GM19238 (cell line): ENCODE measurements at regions not wholly inside any gene's neighbourhood (a gene's known extent, or its start where the extent isn't known, plus 50 kb on each side); places are given as distances from the start of the nearest gene placed in this dataset.

Source experiments
- DNase-seq: peaks from one replicate; pipeline ENCODE4 v3.0.0; 2011; ENCODE audit warnings: low spot score; ENCODE audit not compliant: insufficient read length

DNA sequence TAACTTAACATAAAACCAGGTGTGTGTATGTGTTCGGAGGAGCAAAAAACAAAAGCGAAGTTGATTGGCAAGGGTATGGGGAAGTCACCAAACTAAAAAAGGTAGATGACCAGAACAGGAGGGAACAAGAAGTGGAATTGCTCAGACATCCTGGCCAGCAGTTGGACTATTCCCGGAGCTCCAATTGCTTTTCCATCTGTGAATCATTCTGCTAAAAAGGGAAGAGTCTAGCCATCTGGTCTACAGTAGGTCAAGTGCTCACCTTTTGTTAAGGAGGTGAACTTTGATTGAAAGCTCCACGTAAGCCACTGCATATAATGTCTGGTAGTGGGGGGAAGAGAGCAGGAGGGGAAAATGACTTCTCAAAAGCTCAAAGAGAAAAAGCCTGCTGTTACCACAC is 50.0 kb upstream of the BET1 start:
- DNase-seq, result no peak

DNA sequence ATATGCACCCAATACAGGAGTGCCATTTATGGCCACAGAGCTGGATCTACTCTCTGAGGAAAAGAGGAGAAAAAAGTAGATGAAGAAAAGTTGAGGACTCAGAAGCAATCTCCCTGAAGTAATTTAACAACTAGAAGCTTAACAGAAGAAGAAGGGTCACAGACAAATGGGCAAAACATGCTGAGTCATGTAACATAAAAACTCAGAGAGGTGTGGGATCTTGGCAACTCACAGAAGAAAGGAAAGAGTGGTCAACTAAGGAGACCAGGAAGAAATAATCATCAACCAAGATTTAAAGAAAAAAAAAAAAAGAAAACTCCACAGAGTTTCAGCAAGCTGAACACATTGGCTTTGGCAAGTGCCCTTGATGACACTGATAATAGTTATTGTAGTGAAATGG is 51.8 kb upstream of the BET1 start:
- DNase-seq, result no peak

DNA sequence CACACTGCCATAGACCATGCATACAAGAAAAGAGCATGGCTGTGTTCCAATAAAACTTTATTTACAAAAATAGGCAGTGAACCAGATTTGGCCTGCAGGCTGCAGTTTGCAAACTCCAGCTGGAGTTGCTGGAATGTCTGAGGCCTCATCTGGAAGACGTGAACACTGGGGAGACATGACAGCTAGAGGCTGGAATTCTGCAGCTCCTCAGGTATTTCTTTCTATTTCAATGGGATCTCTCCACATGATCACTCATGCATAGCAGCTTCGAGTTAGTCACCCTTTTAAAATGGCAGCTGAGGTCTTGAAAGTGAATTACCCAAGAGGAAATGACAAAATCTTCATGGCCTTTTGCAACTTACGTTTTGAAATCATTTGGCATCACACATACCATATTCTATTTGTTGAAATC is 52.6 kb upstream of the BET1 start:
- DNase-seq, result no peak

DNA sequence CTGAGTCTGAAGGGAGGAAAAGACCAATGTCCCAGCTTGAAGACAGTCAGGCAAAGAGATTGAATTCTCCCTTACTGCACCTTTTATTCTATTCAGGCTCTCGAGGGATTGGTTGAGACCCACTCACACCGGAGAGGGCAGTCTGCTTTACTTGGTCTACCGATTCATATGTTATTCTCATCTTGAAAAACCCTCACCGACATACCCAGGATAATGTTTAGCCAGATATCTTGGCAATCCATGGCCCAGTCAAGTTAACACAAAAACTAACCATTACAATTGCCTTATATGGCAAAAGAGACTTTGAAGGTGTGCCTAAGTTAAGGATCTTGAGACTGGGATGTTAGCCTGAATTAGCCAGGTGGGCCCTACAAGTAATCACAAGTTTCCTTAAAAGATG is 53.8 kb upstream of the BET1 start:
- DNase-seq, result no peak

DNA sequence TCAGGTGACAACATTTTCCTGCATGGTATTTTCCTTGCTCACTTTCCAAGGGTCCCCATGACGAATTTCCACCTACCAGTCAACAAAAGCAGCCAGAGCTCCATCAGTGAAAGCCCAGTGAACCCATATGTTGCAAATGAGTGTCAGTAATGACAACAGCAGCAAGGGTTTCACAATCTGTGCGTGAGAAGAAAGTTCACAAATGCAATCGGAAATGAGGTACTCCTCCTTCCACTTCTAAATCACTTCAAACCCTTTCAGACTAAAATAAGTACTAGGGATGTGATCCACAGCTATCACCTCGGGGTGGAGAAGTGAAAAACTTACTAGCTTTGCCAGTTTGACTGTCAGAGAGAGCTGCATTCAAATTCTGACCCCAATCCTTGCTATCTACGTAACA is 55.6 kb upstream of the BET1 start:
- DNase-seq, result no peak

DNA sequence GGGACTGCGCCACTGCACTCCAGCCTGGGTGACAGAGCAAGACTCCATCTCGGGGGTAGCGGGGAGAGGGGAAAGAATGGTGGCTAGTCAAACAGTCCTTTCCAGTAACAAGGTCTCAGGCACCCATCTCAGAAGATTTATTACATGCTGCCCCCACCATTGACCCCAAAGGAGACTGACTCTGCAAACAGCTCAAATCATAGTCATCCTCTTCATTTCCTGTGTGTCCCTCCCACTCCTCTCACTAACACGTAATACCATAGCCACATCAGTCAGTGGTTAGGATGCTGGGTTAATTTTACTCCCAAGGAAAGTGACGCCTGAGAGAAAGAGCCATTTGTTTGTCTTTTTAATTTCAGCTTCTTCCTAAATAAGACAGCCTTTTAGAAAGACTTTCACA is 56.6 kb upstream of the BET1 start:
- DNase-seq, result no peak

DNA sequence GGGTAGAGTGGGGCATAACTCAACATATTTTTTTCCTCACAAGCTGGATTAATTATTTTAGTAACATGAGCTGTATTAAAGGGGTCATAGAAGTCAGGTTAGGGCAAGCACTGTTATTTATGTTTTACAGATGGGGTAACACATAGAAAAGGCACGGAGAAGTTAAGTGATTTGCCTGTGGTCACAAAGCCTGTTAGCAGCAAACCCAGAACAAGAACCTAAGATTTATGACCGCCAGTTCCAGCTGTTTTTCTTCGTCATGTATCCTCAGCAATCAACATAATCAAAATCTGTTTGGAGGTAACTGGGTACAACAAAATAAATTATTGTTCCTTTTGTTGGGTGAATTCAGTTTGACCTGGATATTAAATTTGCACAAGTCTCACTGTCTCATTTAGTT is 57.2 kb upstream of the BET1 start:
- no peak for DNase-seq

DNA sequence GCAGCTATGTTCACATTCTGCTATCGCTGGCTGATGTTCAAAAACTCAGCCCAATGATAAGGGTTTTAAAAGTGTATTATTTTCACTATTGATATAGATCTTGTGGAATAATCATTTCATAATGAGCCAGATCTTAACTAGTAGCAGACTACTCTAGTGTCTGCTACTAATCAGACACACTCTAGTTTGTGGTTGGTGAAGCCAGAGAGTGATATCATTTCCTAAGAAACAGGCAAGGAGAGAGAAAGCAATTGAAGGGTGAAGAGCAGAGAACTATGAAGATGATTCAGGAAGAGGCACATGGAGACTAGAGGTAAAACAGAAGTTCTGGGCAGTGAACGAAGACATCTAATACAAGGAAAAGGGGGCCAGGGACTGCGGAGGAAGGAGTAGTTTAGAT is 58.2 kb upstream of the BET1 start:
- no peak for DNase-seq

DNA sequence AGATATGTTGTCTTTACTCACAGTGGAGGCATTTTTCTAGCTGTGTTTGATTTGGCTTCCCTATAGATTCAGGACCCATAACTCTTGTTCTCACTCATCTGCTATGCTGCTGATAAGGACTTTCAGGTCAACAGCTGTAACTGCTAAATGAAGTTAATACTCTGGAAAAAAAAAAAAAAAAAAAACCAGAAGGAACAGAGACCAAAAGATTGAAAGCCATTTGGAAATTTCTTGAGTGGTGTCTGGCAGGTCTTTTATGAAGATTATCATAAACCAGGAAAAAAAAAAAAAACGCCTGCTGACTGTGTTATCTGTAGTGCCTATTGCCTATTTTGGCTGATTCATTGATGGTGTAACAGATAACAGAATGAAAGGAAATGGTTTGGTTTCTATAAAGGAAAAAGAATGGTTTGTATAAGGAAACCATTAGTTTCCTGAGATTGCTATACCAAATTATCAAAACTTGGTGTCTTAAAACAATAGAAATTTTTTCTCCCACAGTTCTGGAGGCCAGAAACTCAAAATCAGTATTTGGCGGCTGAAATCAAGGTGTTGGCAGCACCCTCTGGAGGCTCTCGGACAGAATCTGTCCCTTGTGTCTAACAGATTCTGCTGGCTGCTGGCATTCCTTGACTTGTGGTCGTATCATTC is 60.5 kb upstream of the BET1 start:
- DNase-seq, result no peak

DNA sequence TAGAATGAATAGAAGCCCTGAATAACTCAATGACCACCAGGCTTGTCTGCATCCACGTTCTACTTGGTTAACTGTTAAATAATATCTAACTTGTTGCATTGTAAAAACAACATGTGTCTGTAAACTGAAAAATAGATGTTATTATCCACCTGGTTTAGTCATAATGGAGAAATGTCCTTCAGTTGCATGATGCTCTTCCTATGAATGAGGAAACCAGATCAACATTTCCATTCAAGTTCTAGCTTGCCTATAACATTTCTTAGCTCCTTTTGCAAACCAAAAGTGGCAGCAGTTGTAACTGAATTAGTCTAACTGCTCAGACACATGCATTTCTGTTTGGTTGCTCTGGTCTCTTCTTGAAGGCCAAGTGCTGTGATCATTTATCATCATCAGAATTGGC is 62.9 kb upstream of the BET1 start:
- no peak for DNase-seq

DNA sequence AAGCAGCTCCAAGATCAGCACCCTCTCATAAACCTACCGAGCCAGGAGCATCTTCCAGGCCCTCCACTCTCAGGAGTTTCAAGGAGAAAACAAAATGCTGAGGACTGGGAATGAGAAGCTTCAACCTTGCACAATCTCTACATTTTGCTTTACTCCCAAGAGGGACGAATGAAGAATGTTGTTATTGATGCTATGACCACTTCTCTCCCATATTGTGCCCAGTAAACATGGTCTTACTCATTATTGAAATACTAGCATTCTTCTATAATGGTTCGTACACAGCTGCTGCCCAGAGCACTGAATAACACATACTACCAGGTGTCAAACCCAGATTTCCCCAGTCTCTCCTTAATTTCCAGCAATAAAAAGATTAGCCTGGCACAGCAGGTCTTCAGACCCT is 63.4 kb upstream of the BET1 start:
- DNase-seq, result no peak

DNA sequence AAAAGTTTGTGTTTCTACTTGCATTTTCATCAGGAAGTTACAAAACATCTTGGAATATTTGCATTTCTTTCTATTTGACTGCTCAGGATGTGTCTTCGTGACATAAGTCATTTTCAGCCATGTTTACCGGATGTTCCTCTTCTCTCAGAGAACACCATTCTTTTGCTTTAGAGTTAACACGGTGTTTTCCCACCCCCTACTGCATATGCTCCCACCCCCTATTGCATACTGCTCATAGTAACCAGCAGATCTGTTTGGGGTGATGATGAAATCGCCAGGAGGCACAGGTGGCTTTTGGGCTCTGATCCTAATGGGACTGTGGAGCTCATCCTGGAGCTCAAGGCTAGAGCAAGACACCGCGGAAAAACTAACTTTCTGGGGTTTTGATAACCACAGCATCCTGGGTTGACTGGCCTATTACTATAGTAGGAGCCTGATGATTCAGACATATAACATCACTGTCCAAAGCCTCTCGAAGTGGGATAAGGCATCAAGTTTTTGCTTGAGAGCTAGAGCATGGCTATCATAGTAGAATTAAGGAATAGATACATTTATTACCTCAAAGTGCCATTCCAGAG is 65.1 kb upstream of the BET1 start:
- no peak for DNase-seq

DNA sequence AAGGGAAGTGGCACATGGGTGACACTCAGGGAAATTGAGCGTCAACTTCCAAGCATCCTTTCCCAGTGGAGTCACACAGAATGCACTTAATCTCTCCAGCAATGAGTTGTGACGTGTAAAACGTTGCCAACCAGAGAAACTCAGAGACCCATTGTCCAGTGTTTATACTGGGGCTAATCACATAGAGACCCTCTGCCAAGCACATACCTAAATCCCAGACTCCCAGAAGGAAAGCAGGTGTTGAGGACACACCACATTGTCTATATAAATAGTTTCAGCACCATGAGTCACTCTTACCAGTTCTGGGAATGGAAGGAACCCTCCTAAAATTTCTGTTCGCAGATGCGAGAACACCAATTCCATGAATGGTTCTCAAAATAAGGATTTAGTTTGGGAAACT is 76.4 kb upstream of the BET1 start:
- DNase-seq, result no peak

DNA sequence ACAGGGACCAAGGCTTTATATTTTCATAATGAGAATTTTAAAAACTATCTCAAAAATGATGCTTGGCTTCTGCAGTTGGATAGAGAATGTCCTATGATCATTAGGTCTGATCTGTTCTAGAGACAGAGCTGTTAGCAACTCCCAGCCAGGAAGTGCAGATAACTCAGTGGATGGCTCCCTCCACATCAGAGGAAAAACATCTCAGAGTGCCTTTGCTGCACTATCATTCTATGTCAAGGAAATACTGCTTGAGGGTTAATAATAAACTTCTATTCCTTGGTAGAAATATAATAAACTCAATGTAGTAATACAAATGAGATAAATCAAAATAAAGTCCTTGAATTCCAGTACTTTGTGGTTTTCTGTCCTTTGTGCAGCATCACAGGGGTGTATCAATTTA is 78.0 kb upstream of the BET1 start:
- DNase-seq, result no peak

DNA sequence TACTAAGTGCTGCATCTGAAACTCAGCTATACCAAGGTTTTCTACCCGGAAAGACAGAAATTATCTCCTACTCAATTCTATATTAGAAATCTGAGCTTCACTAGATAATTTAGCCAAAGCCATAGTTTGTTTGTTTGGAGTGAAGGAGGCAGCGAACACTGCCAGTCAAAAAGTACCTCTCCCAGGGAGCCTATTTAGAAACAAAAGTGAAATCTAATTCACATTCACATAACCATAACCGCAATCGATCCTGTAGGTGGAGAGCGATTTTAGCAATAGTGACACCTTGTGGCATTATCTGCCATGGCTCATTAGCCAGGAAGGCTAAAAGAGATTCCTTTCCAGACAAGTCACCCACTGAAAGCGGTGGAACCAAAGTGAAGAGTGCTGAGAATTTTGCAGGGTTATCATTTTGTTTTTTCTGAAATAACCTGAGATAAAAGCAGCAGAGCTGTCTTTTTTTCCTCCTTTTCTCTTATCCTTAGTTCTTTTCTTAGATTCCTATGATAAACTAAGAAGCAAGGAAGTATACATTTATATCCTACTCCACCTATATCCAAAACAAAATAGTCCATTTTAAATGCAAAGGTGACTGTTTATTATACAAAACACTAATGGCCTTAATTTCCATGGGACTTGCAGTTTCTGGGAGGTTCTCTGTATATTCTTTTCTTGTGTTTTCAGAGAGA is 83.7 kb upstream of the BET1 start:
- DNase-seq, result peak; percentile 54

DNA sequence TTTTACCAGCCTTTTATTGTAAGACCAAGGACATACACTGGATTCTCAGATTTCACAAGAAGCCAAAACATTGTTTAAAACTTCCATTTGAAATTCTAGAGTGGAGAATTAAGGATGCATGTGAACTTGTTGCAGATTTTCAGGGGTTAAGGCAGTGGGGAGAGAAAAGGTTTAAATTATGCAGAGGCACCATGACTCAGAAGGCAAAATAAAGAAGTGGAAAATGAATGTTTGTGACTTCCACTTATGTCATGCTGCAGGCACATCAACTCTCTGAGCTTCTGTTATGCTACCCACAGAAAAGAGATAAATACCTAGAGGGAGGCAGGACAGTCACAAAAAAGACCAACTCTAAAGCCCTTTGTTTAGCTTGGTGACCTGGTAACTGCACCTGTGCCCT is 84.4 kb upstream of the BET1 start:
- DNase-seq, result no peak

DNA sequence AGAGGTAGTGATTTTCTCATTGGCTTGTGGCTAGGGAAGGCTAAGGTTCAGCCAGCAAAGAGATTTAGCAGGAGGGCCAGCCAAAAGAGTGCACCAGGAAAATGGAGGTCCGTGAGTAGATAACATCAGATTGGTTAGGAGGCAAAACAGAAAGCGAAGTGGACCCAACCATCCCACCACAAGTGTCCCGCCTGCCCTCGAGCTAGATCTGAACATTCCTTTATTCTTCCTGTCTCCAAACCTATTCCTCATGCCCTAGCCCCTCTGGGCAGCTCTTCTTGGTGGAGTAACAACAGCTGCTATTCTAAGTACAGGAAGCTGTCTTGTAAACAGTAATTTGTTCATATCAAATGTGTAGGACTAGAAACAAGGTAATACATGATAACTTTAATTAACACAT is 85.7 kb upstream of the BET1 start:
- DNase-seq, result no peak

DNA sequence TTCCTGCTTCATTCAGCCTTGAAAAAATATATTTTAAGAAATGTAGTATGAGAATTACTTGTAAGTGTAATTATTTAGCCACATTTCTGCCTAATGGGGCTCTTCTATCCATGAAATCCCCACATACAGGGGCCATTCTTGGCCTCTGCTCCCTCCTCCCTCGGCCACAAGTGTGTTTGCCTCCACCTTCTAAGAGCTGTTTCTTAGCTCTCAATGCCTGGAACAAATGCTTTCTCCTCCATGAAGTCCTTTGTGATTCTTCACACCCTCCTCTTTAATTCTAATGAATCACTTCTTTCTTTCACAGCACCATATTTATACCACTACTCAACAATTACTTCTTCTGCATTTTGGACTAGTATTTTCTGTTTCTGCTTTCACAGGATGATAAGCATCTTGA is 88.8 kb upstream of the BET1 start:
- no peak for DNase-seq

DNA sequence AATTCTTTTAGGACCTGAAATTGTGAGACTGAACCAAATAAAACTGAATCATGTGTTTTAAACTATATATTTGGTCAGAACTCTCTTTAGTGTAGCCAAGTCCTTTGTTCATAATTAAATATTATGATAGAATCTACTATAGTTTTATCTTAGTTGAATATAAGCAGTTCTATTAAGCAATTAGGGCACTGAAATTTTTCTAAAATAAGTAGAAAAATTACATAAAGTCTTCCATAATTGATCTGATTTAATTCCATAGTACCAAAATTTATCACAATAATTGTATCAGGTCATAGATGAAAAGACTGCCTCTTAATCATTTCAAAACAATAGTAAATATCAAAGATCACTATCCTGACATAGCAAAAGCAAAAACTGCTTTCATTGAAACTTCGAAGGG is 90.1 kb upstream of the BET1 start:
- DNase-seq, result no peak

DNA sequence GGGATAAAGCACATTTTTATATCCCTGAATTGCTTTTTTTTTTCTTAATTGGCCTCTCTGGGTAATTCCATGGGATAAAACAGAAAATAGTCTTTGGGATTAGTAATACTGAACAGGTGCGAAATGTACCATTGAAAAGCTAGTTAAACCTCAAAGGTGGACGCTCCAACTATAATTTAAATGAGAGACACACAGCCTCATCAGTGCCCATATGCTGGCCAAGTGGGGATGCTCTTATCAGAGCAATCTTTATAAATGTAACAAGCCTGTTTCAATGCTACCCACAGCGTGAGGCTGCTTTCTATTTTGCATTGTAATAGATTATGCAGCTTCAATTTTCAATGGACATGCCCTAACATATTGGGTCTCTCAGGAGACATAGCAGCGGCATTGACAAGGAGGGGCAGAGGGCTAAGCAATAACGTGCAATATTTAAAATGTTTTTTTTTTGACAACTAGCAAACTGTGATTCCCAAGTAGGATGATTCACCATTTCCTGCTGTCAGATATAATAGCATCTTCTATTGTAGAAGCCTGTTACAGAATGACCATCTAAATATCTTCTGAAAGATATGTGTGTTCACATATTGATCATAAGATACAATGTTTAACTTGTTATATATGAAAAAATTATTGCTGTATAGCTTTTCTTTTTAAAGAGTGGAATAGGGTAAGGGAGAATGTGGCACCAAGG is 91.3 kb upstream of the BET1 start:
- DNase-seq, result no peak

DNA sequence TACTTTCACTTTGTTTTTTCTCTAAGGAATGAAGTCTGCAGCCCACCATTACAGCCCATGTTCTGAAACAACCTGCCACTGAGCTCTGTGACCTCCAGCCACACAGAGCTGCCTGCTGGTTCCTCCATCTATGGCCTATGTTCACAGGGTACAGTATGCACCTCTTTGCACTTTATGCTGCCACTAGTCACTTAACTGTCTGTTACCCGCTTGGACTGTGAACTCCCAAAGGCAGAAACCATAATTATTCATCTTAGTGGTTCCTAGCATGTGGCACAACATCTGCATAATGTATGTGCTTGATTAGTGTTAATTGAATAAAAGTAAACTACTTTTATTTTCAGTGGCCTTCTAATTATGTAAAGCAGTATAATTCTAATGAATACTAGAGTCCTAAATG is 95.5 kb upstream of the BET1 start:
- DNase-seq, result no peak

DNA sequence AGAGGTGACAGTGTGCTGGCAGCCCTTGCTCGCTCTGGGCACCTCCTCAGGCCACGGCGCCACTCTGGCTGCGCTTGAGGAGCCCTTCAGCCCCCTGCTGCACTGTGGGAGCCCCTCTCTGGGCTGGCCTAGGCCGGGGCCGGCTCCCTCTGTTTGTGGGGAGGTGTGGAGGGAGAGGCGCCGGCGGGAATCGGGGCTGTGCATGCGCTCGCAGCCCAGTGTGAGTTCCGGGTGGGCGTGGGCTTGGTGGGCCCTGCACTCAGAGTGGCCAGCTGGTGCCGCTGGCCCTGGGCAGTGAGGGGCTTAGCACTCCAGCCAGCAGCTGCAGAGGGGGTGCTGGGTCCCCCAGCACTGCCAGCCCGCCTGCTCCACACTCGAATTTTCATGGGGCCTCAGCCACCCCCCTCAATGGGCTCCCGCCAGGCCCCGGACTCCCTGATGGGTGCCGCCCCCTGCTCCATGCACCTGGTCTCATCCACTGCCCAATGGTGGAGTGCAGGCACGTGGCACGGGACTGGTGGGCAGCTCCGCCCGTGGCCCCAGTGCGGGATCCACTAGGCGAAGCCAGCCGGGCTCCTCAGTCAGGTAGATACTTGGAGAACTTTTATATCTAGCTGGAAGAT is 96.7 kb upstream of the BET1 start:
- no peak for DNase-seq
